ENCODE measurements at regions not wholly inside any gene's neighbourhood (a gene's known extent, or its start where the extent isn't known, plus 50 kb on each side); places are given as distances from the start of the nearest gene placed in this dataset.
A peak's percentile ranks its signal among the peaks of the same experiment; 100 is the strongest.

- DNase-seq (ENCODE audit: low spot score in 2 of 2, unreplicated experiment in 2 of 2) = no peak
- Mint-ChIP-seq H3K36me3 (peaks cover 12% of the 10 kb centered on the region), H3K4me3 (no peak overlapping the region), H3K27me3 (ENCODE audit: low read depth) (no peaks in the 10 kb centered on the region), H3K9me3 (peaks cover 11% of the 10 kb centered on the region), H3K4me1 (peaks cover 8% of the 10 kb centered on the region), H3K27ac (no peak overlapping the region)
- TF ChIP-seq CTCF (IDR thresholded peaks at IDR 0.05; ENCODE audit: unreplicated experiment) = no peak
Measured at GRCh38 chr10:60487543-60487942, 97.9 kb upstream of the ANK3 start.

- Mint-ChIP-seq H3K4me3 (no peak overlapping the region), H3K9me3 (no peaks in the 10 kb centered on the region), H3K27ac (no peak overlapping the region), H3K4me1 (peaks cover 22% of the 10 kb centered on the region), H3K36me3 (peaks cover 7% of the 10 kb centered on the region), H3K27me3 (ENCODE audit: low read depth) (no peaks in the 10 kb centered on the region)
- no peak for DNase-seq (ENCODE audit: low spot score in 2 of 2, unreplicated experiment in 2 of 2)
- no peak for TF ChIP-seq CTCF (IDR thresholded peaks at IDR 0.05; ENCODE audit: unreplicated experiment)
Measured at GRCh38 chr10:60485025-60485424, 95.3 kb upstream of the ANK3 start.

- Mint-ChIP-seq H3K9me3 (no peaks in the 10 kb centered on the region), H3K36me3 (no peaks in the 10 kb centered on the region), H3K4me1 (peaks cover 21% of the 10 kb centered on the region), H3K27me3 (ENCODE audit: low read depth) (no peaks in the 10 kb centered on the region), H3K4me3 (no peak overlapping the region), H3K27ac (peak overlapping the region; percentile 74)
- no peak for TF ChIP-seq CTCF (IDR thresholded peaks at IDR 0.05; ENCODE audit: unreplicated experiment)
- DNase-seq (ENCODE audit: low spot score in 2 of 2, unreplicated experiment in 2 of 2) = no peak
Measured at GRCh38 chr10:60480865-60481563, 91.3 kb upstream of the ANK3 start.

- Mint-ChIP-seq H3K4me1 (peaks cover 21% of the 10 kb centered on the region), H3K9me3 (no peaks in the 10 kb centered on the region), H3K27me3 (ENCODE audit: low read depth) (no peaks in the 10 kb centered on the region), H3K4me3 (no peak overlapping the region), H3K36me3 (no peaks in the 10 kb centered on the region), H3K27ac (no peak overlapping the region)
- no peak for TF ChIP-seq CTCF (IDR thresholded peaks at IDR 0.05; ENCODE audit: unreplicated experiment)
- no peak for DNase-seq (ENCODE audit: low spot score in 2 of 2, unreplicated experiment in 2 of 2)
Measured at GRCh38 chr10:60479305-60480020, 89.8 kb upstream of the ANK3 start.

GRCh38 chr10:60476451-60476850 lies 86.8 kb upstream of the ANK3 start:
- TF ChIP-seq CTCF (IDR thresholded peaks at IDR 0.05; ENCODE audit: unreplicated experiment) = no peak
- Mint-ChIP-seq H3K27me3 (ENCODE audit: low read depth) (no peaks in the 10 kb centered on the region), H3K36me3 (peaks cover 3% of the 10 kb centered on the region), H3K4me3 (no peak overlapping the region), H3K27ac (no peak overlapping the region), H3K9me3 (peaks cover 3% of the 10 kb centered on the region), H3K4me1 (peaks cover 14% of the 10 kb centered on the region)
- no peak for DNase-seq (ENCODE audit: low spot score in 2 of 2, unreplicated experiment in 2 of 2)
